ENCODE measurements at regions not wholly inside any gene's neighbourhood (a gene's known extent, or its start where the extent isn't known, plus 50 kb on each side); places are given as distances from the start of the nearest gene placed in this dataset.

GRCh38 chr12:114481200-114481535, 75.2 kb upstream of the TBX5 start:
- no peak for TF ChIP-seq EZH2phosphoT487 (IDR thresholded peaks at IDR 0.05; ENCODE audit: borderline replicate concordance)
- no peak for TF ChIP-seq CTCF (conservative IDR thresholded peaks at IDR 0.05; ENCODE audit: low read length)

Data from Loucy (cell line).